ENCODE measurements at regions not wholly inside any gene's neighbourhood (a gene's known extent, or its start where the extent isn't known, plus 50 kb on each side); places are given as distances from the start of the nearest gene placed in this dataset.

DNA sequence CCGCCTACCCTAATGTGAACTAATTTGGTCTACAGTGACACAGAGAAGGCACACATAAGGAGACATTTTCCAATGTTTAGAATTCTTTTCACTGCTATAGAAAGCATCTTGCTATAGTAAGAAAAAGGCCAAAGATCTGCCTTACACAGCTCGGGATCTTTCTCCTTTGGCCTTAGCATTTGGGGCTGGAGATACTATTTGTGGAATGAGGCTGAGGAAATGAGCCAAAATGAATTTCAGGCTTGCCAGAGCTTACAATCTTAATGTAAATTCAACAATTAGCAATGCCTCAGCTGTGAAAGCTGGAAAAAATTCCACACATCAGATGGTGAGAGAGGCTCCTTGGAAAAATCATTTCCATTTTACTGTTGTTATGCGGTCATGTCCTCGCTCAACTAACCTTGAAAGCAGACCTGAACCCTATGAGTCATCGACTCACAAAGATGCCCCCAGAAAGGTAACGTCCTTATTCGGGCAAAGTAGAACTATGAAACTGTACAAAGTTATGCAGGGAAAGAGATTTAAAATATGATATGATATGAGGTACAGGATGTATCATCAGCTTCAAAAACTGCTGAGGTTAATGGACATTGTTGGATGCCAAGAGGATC, 324.5 kb upstream of the NBEA start:
- Mint-ChIP-seq H3K4me1 (ENCODE audit: unreplicated experiment) (peaks cover 18% of the 10 kb centered on the region), H3K27ac (no peak overlapping the region), H3K27me3 (no peaks in the 10 kb centered on the region), H3K9me3 (peaks cover 11% of the 10 kb centered on the region), H3K36me3 (no peaks in the 10 kb centered on the region), H3K4me3 (no peak overlapping the region)
- TF ChIP-seq, protein P1, sequence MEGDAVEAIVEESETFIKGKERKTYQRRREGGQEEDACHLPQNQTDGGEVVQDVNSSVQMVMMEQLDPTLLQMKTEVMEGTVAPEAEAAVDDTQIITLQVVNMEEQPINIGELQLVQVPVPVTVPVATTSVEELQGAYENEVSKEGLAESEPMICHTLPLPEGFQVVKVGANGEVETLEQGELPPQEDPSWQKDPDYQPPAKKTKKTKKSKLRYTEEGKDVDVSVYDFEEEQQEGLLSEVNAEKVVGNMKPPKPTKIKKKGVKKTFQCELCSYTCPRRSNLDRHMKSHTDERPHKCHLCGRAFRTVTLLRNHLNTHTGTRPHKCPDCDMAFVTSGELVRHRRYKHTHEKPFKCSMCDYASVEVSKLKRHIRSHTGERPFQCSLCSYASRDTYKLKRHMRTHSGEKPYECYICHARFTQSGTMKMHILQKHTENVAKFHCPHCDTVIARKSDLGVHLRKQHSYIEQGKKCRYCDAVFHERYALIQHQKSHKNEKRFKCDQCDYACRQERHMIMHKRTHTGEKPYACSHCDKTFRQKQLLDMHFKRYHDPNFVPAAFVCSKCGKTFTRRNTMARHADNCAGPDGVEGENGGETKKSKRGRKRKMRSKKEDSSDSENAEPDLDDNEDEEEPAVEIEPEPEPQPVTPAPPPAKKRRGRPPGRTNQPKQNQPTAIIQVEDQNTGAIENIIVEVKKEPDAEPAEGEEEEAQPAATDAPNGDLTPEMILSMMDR (conservative IDR thresholded peaks at IDR 0.05): no peak
- no peak for DNase-seq (ENCODE audit: extremely low spot score, unreplicated experiment)

DNA sequence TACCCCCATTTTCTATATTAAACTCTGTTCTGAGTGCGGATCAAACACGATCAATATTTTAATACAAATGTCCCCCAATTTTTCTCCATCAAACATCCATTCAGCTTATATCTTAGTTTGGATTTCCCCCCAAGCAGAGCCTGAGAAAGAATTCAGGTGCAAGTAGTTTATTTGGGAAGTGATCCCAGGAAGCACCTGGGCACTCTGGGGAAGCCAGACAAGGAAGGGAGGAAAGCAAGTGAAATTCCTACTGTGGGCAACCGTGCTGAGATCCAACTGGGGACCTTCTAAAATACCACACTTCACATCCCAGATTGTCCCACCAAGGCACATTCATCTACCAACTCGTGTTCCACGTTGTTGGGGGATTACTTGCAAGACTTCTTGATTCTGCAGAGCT, 323.4 kb upstream of the NBEA start:
- DNase-seq (ENCODE audit: extremely low spot score, unreplicated experiment): no peak
- TF ChIP-seq, protein P1 (conservative IDR thresholded peaks at IDR 0.05): no peak
- H3K36me3 Mint-ChIP-seq: no peaks in the 10 kb centered on the region
- H3K27ac Mint-ChIP-seq: no peak overlapping the region
- H3K27me3 Mint-ChIP-seq: no peaks in the 10 kb centered on the region
- H3K9me3 Mint-ChIP-seq: peaks cover 9% of the 10 kb centered on the region
- H3K4me1 Mint-ChIP-seq (ENCODE audit: unreplicated experiment): peaks cover 18% of the 10 kb centered on the region
- H3K4me3 Mint-ChIP-seq: no peak overlapping the region

DNA sequence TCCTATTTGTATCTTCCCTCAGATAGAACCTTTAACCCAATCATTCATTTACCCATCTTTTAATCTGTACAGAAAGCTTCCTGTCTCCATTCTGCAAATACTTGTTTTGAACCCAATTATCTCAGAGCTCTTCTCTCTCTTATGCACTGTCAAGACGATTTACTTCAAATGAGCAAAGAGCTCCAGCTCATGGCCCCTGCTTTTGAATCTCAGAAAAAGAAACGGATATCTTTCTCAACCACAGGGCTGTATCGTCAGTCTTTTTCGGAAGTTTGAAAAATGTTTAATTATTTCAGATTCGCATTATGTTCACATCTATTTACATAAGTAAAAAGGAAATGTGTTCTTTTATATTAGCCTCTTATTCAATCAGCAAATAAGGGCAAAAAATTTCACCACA, 322.7 kb upstream of the NBEA start:
- Mint-ChIP-seq H3K27me3 (no peaks in the 10 kb centered on the region), H3K9me3 (peaks cover 9% of the 10 kb centered on the region), H3K4me3 (no peak overlapping the region), H3K36me3 (no peaks in the 10 kb centered on the region), H3K27ac (no peak overlapping the region), H3K4me1 (ENCODE audit: unreplicated experiment) (peaks cover 18% of the 10 kb centered on the region)
- TF ChIP-seq, protein P1 (conservative IDR thresholded peaks at IDR 0.05): no peak
- no peak for DNase-seq (ENCODE audit: extremely low spot score, unreplicated experiment)

DNA sequence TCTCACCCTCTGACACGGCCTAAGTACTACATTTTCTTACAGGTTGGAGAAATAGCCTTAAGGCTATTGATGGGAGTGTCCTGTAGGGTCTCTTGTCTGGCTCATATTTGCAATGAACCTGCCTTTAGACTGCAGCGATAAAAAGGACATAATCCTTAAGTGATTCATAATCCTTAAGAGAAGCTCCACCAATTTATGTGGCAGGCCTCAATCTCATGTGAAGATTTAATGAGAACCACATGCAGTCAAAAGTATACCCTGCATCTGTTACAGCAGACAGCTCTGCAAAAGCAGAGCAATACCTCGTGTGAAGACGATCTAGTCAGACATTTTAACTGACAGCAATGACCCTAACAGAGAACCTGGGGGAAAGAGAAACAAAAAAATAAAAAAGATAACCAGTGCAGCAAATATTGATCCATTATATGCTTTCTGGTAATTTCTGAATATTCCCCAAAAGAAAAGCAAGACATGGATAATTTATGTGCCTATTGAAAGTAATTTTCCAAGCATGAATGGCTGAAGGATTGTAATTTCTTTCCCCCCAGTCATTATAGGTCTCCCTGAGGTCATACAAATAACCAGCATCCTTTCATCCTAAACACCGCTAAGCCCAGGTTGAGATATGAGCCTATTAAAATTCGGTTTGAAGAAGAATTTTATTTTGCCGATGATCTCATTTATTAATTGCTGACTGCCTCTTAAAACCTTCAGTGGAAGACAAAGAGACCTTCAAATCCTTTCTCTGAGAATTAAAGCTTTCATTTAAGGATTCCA, 321.8 kb upstream of the NBEA start:
- H3K9me3 Mint-ChIP-seq: peaks cover 6% of the 10 kb centered on the region
- no peak overlapping the region for H3K4me3 Mint-ChIP-seq
- no peaks in the 10 kb centered on the region for H3K27me3 Mint-ChIP-seq
- H3K4me1 Mint-ChIP-seq (ENCODE audit: unreplicated experiment): peaks cover 18% of the 10 kb centered on the region
- TF ChIP-seq, protein P1 (conservative IDR thresholded peaks at IDR 0.05): no peak
- H3K27ac Mint-ChIP-seq: peak overlapping the region; percentile 31
- no peaks in the 10 kb centered on the region for H3K36me3 Mint-ChIP-seq
- DNase-seq (ENCODE audit: extremely low spot score, unreplicated experiment): no peak

DNA sequence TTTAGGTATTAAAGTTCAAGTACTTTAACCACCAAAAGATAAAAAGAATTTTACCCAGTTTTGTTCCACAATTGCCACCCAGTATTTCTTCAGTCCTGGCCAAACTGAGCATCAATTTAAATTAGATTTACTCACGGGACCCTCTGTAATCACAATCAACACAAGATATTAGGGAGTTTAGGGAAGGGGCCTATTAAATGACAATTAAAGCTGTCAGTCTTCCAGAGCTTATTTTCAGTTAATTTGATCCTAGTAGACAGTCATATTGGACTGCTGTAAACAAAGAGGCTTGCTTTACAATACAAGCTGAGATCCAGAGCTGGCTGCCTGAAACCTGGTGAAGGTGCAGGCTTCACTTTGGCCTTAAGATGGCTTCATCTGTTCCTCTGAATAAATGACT, 321.2 kb upstream of the NBEA start:
- Mint-ChIP-seq H3K27ac (peak overlapping the region; percentile 31), H3K27me3 (no peaks in the 10 kb centered on the region), H3K4me1 (ENCODE audit: unreplicated experiment) (peaks cover 18% of the 10 kb centered on the region), H3K9me3 (peaks cover under 1% of the 10 kb centered on the region), H3K36me3 (no peaks in the 10 kb centered on the region), H3K4me3 (no peak overlapping the region)
- DNase-seq (ENCODE audit: extremely low spot score, unreplicated experiment): no peak
- TF ChIP-seq, protein P1 (conservative IDR thresholded peaks at IDR 0.05): no peak
